Ishikawa (cell line): ENCODE measurements at regions not wholly inside any gene's neighbourhood (a gene's known extent, or its start where the extent isn't known, plus 50 kb on each side); places are given as distances from the start of the nearest gene placed in this dataset.

Source experiments
- CEBPB ChIP-seq: IDR thresholded peaks from 2 replicates; pipeline ENCODE4 v1.6.1; 2012
- CREB1 ChIP-seq: IDR thresholded peaks from 2 replicates; pipeline ENCODE4 v1.6.1; 2012; ENCODE audit warnings: low read depth
- EGR1 ChIP-seq: IDR thresholded peaks from 2 replicates; pipeline ENCODE4 v1.6.1; 2012
- EP300 ChIP-seq: IDR thresholded peaks from 2 replicates; pipeline ENCODE4 v1.6.1; 2012; ENCODE audit warnings: borderline replicate concordance
- FOXM1 ChIP-seq: IDR thresholded peaks from 2 replicates; pipeline ENCODE4 v1.6.1; 2012; ENCODE audit warnings: low read depth, borderline replicate concordance
- MAX ChIP-seq: IDR thresholded peaks from 2 replicates; pipeline ENCODE4 v1.6.1; 2012
- NFIC ChIP-seq: IDR thresholded peaks from 2 replicates; pipeline ENCODE4 v1.6.1; 2012
- RAD21 ChIP-seq: IDR thresholded peaks from 2 replicates; pipeline ENCODE4 v1.6.1; 2012; ENCODE audit warnings: low read depth
- REST ChIP-seq: IDR thresholded peaks from 2 replicates; pipeline ENCODE4 v1.6.1; 2012; ENCODE audit warnings: low read depth, mild to moderate bottlenecking
- TAF1 ChIP-seq: IDR thresholded peaks from 2 replicates; pipeline ENCODE4 v1.6.1; 2012; ENCODE audit warnings: low read depth, mild to moderate bottlenecking
- TCF12 ChIP-seq: IDR thresholded peaks from 2 replicates; pipeline ENCODE4 v1.6.1; 2012; ENCODE audit warnings: low read depth
- TEAD4 ChIP-seq: IDR thresholded peaks from 2 replicates; pipeline ENCODE4 v1.6.1; 2012
- USF1 ChIP-seq: IDR thresholded peaks from 2 replicates; pipeline ENCODE4 v1.6.1; 2012
- YY1 ChIP-seq: IDR thresholded peaks from 2 replicates; pipeline ENCODE4 v1.6.1; 2012; ENCODE audit warnings: low read depth
- ZBTB7A ChIP-seq: IDR thresholded peaks from 2 replicates; pipeline ENCODE4 v1.6.1; 2012; ENCODE audit warnings: low read depth

- TF ChIP-seq CEBPB: no peak
- no peak for TF ChIP-seq TCF12
- TF ChIP-seq FOXM1: no peak
- no peak for TF ChIP-seq EGR1
- TF ChIP-seq MAX: no peak
- no peak for TF ChIP-seq USF1
- no peak for TF ChIP-seq YY1
- TF ChIP-seq TEAD4: no peak
- TF ChIP-seq RAD21: no peak
- TF ChIP-seq TAF1: no peak
- no peak for TF ChIP-seq REST
- no peak for TF ChIP-seq NFIC
- no peak for TF ChIP-seq EP300
- TF ChIP-seq ZBTB7A: no peak
- TF ChIP-seq CREB1: no peak
These were observed 191.5 kb upstream of the NETO1 start for GRCh38 chr18:73059280-73059679.

- TF ChIP-seq CEBPB (no peak), REST (no peak), RAD21 (no peak), FOXM1 (no peak), ZBTB7A (no peak), EP300 (no peak), YY1 (no peak), EGR1 (no peak), TAF1 (no peak), NFIC (no peak), CREB1 (no peak), TEAD4 (no peak), USF1 (no peak), TCF12 (no peak), MAX (no peak)
These were observed 179.9 kb upstream of the NETO1 start for GRCh38 chr18:73047688-73048087.

GRCh38 chr18:73045037-73045436 is 177.2 kb upstream of the NETO1 start:
- no peak for TF ChIP-seq USF1
- TF ChIP-seq ZBTB7A: no peak

- TF ChIP-seq TEAD4: no peak
- no peak for TF ChIP-seq EGR1
- no peak for TF ChIP-seq MAX
These were observed 175.8 kb upstream of the NETO1 start for GRCh38 chr18:73043611-73044010.

GRCh38 chr18:73043211-73043610 is 175.4 kb upstream of the NETO1 start:
- TF ChIP-seq RAD21 (no peak), CREB1 (no peak), MAX (no peak), TEAD4 (no peak), ZBTB7A (no peak), CEBPB (no peak), EGR1 (no peak), REST (no peak), EP300 (no peak), USF1 (no peak), FOXM1 (no peak), TCF12 (no peak)
